IMR-90 (cell line): ENCODE measurements at regions not wholly inside any gene's neighbourhood (a gene's known extent, or its start where the extent isn't known, plus 50 kb on each side); places are given as distances from the start of the nearest gene placed in this dataset.

Source experiments
- ATAC-seq: fragments of 200-7000 bp; cut with Tn5 transposase; 2 replicates; pipeline ENCODE4 v1.9.1; 2020; ENCODE audit warnings: low read depth, mild to moderate bottlenecking, moderate library complexity
- BruUV-seq: library from RNA; stranded (reverse); fragments of 400-500 nt; replicated peaks from 2 replicates; lab custom pipeline; 2021; lab: Mats Ljungman, UMichigan
- CTCF ChIA-PET: fragments of 300-600 bp; formaldehyde crosslinking; extraction: SDS; loops from one replicate; lab custom pipeline; 2021; ENCODE audit warnings: antibody characterized with exemption; lab: Yijun Ruan, JAX
- POLR2A ChIA-PET: fragments of 300-600 bp; sonication (Branson Sonifier 250); formaldehyde crosslinking; loops from one replicate; lab custom pipeline; 2022; ENCODE audit warnings: antibody characterized with exemption; ENCODE audit not compliant: unreplicated experiment; lab: Charles Lee
- DNase-seq: peaks from one replicate; pipeline ENCODE4 v3.0.0; 2013
- H2AFZ ChIP-seq: replicated peaks from 2 replicates; pipeline ENCODE3; 2013; ENCODE audit warnings: low read length, mild to moderate bottlenecking; ENCODE audit not compliant: poor library complexity
- H2AK5ac ChIP-seq: 2 replicates; pipeline ENCODE4 v1.6.1; 2013; ENCODE audit warnings: low read depth, low read length, inconsistent platforms
- H2AK9ac ChIP-seq: replicated peaks from 2 replicates; pipeline ENCODE3; 2013; ENCODE audit warnings: mild to moderate bottlenecking, low read depth, low read length, moderate library complexity; ENCODE audit not compliant: poor library complexity
- H2BK120ac ChIP-seq: 2 replicates; pipeline ENCODE4 v1.6.1; 2013; ENCODE audit warnings: low read depth, low read length, inconsistent platforms
- H2BK15ac ChIP-seq: 3 replicates; pipeline ENCODE4 v1.6.1; 2013; ENCODE audit warnings: low read depth, low read length, inconsistent platforms
- H2BK20ac ChIP-seq: 2 replicates; pipeline ENCODE4 v1.6.1; 2013; ENCODE audit warnings: low read depth, mild to moderate bottlenecking, inconsistent platforms, low read length, moderate library complexity
- H2BK5ac ChIP-seq: 2 replicates; pipeline ENCODE4 v1.6.1; 2013; ENCODE audit warnings: mild to moderate bottlenecking, low read depth, low read length, inconsistent platforms; ENCODE audit not compliant: poor library complexity, severe bottlenecking
- H3K14ac ChIP-seq: replicated peaks from 2 replicates; pipeline ENCODE4 v1.6.1; 2013; ENCODE audit warnings: low read depth, low read length, inconsistent platforms
- H3K18ac ChIP-seq: 2 replicates; pipeline ENCODE4 v1.6.1; 2013; ENCODE audit warnings: low read depth, low read length, control low read depth
- H3K23ac ChIP-seq: 2 replicates; pipeline ENCODE4 v1.6.1; 2013; ENCODE audit warnings: low read depth, low read length, inconsistent platforms
- H3K27ac ChIP-seq: 2 replicates; pipeline ENCODE4 v1.5.1; 2013; ENCODE audit warnings: mild to moderate bottlenecking, control low read depth, low read length; ENCODE audit not compliant: insufficient read depth
- H3K27me3 ChIP-seq: 2 replicates; pipeline ENCODE4 v1.6.1; 2013; ENCODE audit warnings: low read length; ENCODE audit not compliant: control insufficient read depth, insufficient read depth
- H3K36me3 ChIP-seq: 2 replicates; pipeline ENCODE4 v1.6.1; 2013; ENCODE audit warnings: low read length, mixed read lengths; ENCODE audit not compliant: control insufficient read depth, insufficient read depth
- H3K4ac ChIP-seq: 2 replicates; pipeline ENCODE4 v1.6.1; 2013; ENCODE audit warnings: low read depth, low read length, inconsistent platforms
- H3K4me1 ChIP-seq: 2 replicates; pipeline ENCODE4 v1.6.1; 2013; ENCODE audit warnings: low read length, mixed read lengths; ENCODE audit not compliant: control insufficient read depth, insufficient read depth
- H3K4me2 ChIP-seq: 2 replicates; pipeline ENCODE4 v1.6.1; 2013; ENCODE audit warnings: low read depth, mild to moderate bottlenecking, control low read depth, low read length, moderate library complexity
- H3K4me3 ChIP-seq: 2 replicates; pipeline ENCODE4 v1.5.1; 2013; ENCODE audit warnings: low read depth, mild to moderate bottlenecking, control low read depth, low read length, moderate library complexity; ENCODE audit not compliant: insufficient read depth
- H3K56ac ChIP-seq: 2 replicates; pipeline ENCODE4 v1.6.1; 2013; ENCODE audit warnings: low read length, inconsistent platforms; ENCODE audit not compliant: insufficient read depth; ENCODE audit errors: extremely low read depth
- H3K79me1 ChIP-seq, 2 experiments: 2 replicates each; pipeline ENCODE4 v1.6.1; 2013; ENCODE audit warnings: low read length in 2 of 2, inconsistent platforms in 1 of 2, low read depth in 1 of 2
- H3K9ac ChIP-seq: 2 replicates; pipeline ENCODE4 v1.6.1; 2013; ENCODE audit warnings: low read depth, low read length, control low read depth
- H3K9me1 ChIP-seq: 2 replicates; pipeline ENCODE4 v1.6.1; 2013; ENCODE audit warnings: low read length, inconsistent platforms; ENCODE audit not compliant: insufficient read depth
- H3K9me3 ChIP-seq: 2 replicates; pipeline ENCODE4 v1.6.1; 2013; ENCODE audit warnings: low read length; ENCODE audit not compliant: control insufficient read depth, insufficient read depth
- H4K20me1 ChIP-seq: 2 replicates; pipeline ENCODE4 v1.6.1; 2013; ENCODE audit warnings: low read length, inconsistent platforms; ENCODE audit not compliant: insufficient read depth
- H4K5ac ChIP-seq: 2 replicates; pipeline ENCODE4 v1.6.1; 2013; ENCODE audit warnings: mild to moderate bottlenecking, low read depth, low read length, control low read depth
- H4K8ac ChIP-seq, 2 experiments: 2 replicates each; pipeline ENCODE4 v1.6.1; 2013; ENCODE audit warnings: low read depth in 2 of 2, low read length in 2 of 2, control low read depth in 1 of 2, inconsistent platforms in 1 of 2
- H4K91ac ChIP-seq: 2 replicates; pipeline ENCODE4 v1.6.1; 2013; ENCODE audit warnings: low read depth, low read length, inconsistent platforms; ENCODE audit not compliant: insufficient read depth
- BHLHE40 ChIP-seq: fragments of 150-350 bp; IDR thresholded peaks from 2 replicates; pipeline ENCODE4 v1.6.1; 2016; ENCODE audit warnings: mild to moderate bottlenecking, low read depth, low read length
- CEBPB ChIP-seq: IDR thresholded peaks from 2 replicates; pipeline ENCODE4 v1.6.1; 2012; ENCODE audit warnings: low read depth, low read length, improper control_type of control experiment
- CHD1 ChIP-seq: IDR thresholded peaks from 2 replicates; pipeline ENCODE4 v1.6.1; 2012; ENCODE audit warnings: low read depth, low read length, improper control_type of control experiment
- FOS ChIP-seq: fragments of 150-350 bp; IDR thresholded peaks from 2 replicates; pipeline ENCODE4 v1.6.1; 2016; ENCODE audit warnings: low read depth, low read length
- MAFK ChIP-seq: IDR thresholded peaks from 2 replicates; pipeline ENCODE4 v1.6.1; 2012; ENCODE audit warnings: low read depth, low read length, improper control_type of control experiment
- MAZ ChIP-seq: IDR thresholded peaks from 2 replicates; pipeline ENCODE4 v1.6.1; 2012; ENCODE audit warnings: low read depth, mild to moderate bottlenecking, low read length, improper control_type of control experiment, moderate library complexity, borderline replicate concordance
- MXI1 ChIP-seq: IDR thresholded peaks from 2 replicates; pipeline ENCODE4 v1.6.1; 2012; ENCODE audit warnings: low read depth, mild to moderate bottlenecking, low read length, moderate library complexity, borderline replicate concordance
- NFE2L2 ChIP-seq: fragments of 150-350 bp; IDR thresholded peaks from 2 replicates; pipeline ENCODE4 v1.6.1; 2016; ENCODE audit warnings: low read depth, mild to moderate bottlenecking, low read length
- POLR2A ChIP-seq: IDR thresholded peaks from 2 replicates; pipeline ENCODE4 v1.6.1; 2012; ENCODE audit warnings: mild to moderate bottlenecking, low read depth, low read length
- RAD21 ChIP-seq: IDR thresholded peaks from 2 replicates; pipeline ENCODE4 v1.6.1; 2012; ENCODE audit warnings: low read length, improper control_type of control experiment
- RCOR1 ChIP-seq: IDR thresholded peaks from 2 replicates; pipeline ENCODE4 v1.6.1; 2012; ENCODE audit warnings: mild to moderate bottlenecking, low read length, improper control_type of control experiment; ENCODE audit not compliant: insufficient replicate concordance
- RFX5 ChIP-seq: IDR thresholded peaks from 2 replicates; pipeline ENCODE4 v1.8.0; 2012; ENCODE audit warnings: low read depth, mild to moderate bottlenecking, low read length, moderate library complexity
- SMC3 ChIP-seq: fragments of 150-350 bp; IDR thresholded peaks from 2 replicates; pipeline ENCODE4 v1.6.1; 2016; ENCODE audit warnings: low read depth, mild to moderate bottlenecking, antibody characterized with exemption, low read length, moderate library complexity
- WGBS, 2 experiments: methylation state at CpG; one replicate each; pipeline versions ENCODE4 v1.1.5 to v1.1.7; 2013; ENCODE audit warnings: missing lambda C conversion rate in 2 of 2; ENCODE audit not compliant: insufficient read length in 1 of 2; ENCODE audit errors: extremely low coverage in 2 of 2; 5-methylcytosine and 5-hydroxymethylcytosine counted together
- dilution Hi-C: fragments of 300-500 bp; cut with HindIII; formaldehyde crosslinking; loops from one replicate; pipeline ENCODE4 v1.14.3; 2018; ENCODE audit warnings: low sequenced_read_pairs; ENCODE audit not compliant: unreplicated experiment
- in situ Hi-C: fragments of 300-500 bp; cut with MboI; formaldehyde crosslinking; loops from 3 replicates; pipeline ENCODE4 v1.14.3; 2019; ENCODE audit warnings: low sequenced_read_pairs, inconsistent platforms, mixed read lengths
- intact Hi-C: fragments of 100-400 bp; cut with micrococcal nuclease; formaldehyde crosslinking; loops from 2 replicates; pipeline ENCODE4 v1.10.0; 2022
- TF ChIP-seq, protein P1 (sequence below): conservative IDR thresholded peaks from 2 replicates; pipeline ENCODE4 v1.5.1; 2012; ENCODE audit warnings: mild to moderate bottlenecking, low read depth, low read length, improper control_type of control experiment
- TF ChIP-seq, protein P2 (sequence below): fragments of 150-350 bp; IDR thresholded peaks from 2 replicates; pipeline ENCODE4 v1.6.1; 2017; ENCODE audit warnings: mild to moderate bottlenecking, antibody characterized with exemption, low read length, low read depth
- TF ChIP-seq, protein P3 (sequence below): fragments of 150-350 bp; IDR thresholded peaks from 2 replicates; pipeline ENCODE4 v1.6.1; 2016; ENCODE audit warnings: low read depth, mild to moderate bottlenecking, low read length, moderate library complexity, borderline replicate concordance

DNA sequence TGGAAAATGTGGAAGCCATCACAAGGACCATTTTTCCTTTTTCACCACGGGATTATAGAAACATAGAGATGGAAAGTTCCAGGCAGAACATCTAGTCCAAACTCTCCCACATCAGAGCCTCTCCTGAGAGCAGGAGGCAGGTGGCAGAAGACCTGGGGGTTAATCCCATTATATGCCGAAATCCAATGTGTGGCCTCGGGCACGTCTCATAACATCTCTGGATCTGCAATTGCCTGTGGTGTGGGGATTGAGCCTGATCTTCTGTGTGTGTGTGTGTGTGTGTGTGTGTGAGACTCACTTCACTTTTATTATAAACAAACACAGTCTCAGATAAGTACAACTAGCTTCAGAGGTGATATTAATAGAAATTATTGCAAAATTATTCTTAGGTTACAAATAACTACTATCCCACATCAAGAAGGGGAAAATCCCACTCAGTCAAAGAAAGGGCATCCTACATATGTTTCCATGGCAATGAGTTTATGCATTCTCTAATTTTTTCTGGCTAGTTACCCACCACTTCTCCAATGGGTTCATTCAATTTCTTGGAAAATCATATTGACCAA lies 199.1 kb downstream of the FOXL1 start:
- DNase-seq (peak; percentile 66), ATAC-seq (no peak)
- Histone ChIP-seq H3K4me1 (peaks cover 9% of the 10 kb centered on the region), H2BK5ac (no peak overlapping the region), H3K27me3 (peaks cover 18% of the 10 kb centered on the region), H2BK20ac (no peak overlapping the region), H3K79me1 (no peaks in the 10 kb centered on the region), H3K4me2 (no peak overlapping the region), H3K56ac (no peak overlapping the region), H3K23ac (no peak overlapping the region), H3K36me3 (no peaks in the 10 kb centered on the region), H2BK120ac (no peak overlapping the region), H3K4me3 (no peak overlapping the region), H4K91ac (no peak overlapping the region), H2BK15ac (no peak overlapping the region), H3K4ac (no peak overlapping the region), H3K9me3 (no peaks in the 10 kb centered on the region), H3K9me1 (peaks cover 7% of the 10 kb centered on the region), H2AK5ac (no peak overlapping the region), H3K9ac (no peak overlapping the region), H4K20me1 (0 out of 2 replicates have a peak, but pooled peaks cover under 1% of the 10 kb centered on the region), H4K8ac (no peak overlapping the region), H3K27ac (no peak overlapping the region), H3K18ac (no peak overlapping the region), H4K5ac (no peak overlapping the region), H2AFZ (no peak overlapping the region), H3K14ac (no peak overlapping the region), H2AK9ac (no peak overlapping the region)
- in situ Hi-C loops, result no loop called here
- no CpG with 5 or more reads among the region's 4 CpGs for WGBS, 2 experiments
- BruUV-seq, result no TSS peak
- TF ChIP-seq RFX5, result no peak
- no peak for TF ChIP-seq RAD21
- no peak for TF ChIP-seq RCOR1
- TF ChIP-seq POLR2A, result no peak
- TF ChIP-seq, protein P1, sequence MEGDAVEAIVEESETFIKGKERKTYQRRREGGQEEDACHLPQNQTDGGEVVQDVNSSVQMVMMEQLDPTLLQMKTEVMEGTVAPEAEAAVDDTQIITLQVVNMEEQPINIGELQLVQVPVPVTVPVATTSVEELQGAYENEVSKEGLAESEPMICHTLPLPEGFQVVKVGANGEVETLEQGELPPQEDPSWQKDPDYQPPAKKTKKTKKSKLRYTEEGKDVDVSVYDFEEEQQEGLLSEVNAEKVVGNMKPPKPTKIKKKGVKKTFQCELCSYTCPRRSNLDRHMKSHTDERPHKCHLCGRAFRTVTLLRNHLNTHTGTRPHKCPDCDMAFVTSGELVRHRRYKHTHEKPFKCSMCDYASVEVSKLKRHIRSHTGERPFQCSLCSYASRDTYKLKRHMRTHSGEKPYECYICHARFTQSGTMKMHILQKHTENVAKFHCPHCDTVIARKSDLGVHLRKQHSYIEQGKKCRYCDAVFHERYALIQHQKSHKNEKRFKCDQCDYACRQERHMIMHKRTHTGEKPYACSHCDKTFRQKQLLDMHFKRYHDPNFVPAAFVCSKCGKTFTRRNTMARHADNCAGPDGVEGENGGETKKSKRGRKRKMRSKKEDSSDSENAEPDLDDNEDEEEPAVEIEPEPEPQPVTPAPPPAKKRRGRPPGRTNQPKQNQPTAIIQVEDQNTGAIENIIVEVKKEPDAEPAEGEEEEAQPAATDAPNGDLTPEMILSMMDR, result no peak
- no peak for TF ChIP-seq MAZ
- peak; percentile 59; the same call in 1 of the 2 replicates for TF ChIP-seq FOS
- TF ChIP-seq BHLHE40, result no peak
- peak; percentile 45; the same call in 1 of the 2 replicates for TF ChIP-seq CEBPB
- TF ChIP-seq, protein P2, sequence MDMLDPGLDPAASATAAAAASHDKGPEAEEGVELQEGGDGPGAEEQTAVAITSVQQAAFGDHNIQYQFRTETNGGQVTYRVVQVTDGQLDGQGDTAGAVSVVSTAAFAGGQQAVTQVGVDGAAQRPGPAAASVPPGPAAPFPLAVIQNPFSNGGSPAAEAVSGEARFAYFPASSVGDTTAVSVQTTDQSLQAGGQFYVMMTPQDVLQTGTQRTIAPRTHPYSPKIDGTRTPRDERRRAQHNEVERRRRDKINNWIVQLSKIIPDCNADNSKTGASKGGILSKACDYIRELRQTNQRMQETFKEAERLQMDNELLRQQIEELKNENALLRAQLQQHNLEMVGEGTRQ, result no peak
- no peak for TF ChIP-seq SMC3
- no peak for TF ChIP-seq MAFK
- TF ChIP-seq, protein P3, sequence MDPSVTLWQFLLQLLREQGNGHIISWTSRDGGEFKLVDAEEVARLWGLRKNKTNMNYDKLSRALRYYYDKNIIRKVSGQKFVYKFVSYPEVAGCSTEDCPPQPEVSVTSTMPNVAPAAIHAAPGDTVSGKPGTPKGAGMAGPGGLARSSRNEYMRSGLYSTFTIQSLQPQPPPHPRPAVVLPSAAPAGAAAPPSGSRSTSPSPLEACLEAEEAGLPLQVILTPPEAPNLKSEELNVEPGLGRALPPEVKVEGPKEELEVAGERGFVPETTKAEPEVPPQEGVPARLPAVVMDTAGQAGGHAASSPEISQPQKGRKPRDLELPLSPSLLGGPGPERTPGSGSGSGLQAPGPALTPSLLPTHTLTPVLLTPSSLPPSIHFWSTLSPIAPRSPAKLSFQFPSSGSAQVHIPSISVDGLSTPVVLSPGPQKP, result no peak
- no peak for TF ChIP-seq CHD1
- no peak for TF ChIP-seq NFE2L2
- TF ChIP-seq MXI1, result no peak
- dilution Hi-C loops, result no loop called here
- intact Hi-C loops, result no loop called here
- ChIA-PET POLR2A (no interaction called here), CTCF (no interaction called here)
